Liver (tissue), 8 donors: ENCODE measurements at regions not wholly inside any gene's neighbourhood (a gene's known extent, or its start where the extent isn't known, plus 50 kb on each side); places are given as distances from the start of the nearest gene placed in this dataset.

Experiments used
- DNase-seq: peaks from one replicate; pipeline ENCODE4 v3.0.0-alpha.2; 2017; ENCODE audit warnings: low spot score
- H3K27ac ChIP-seq, 2 donors: one replicate each; pipeline ENCODE4 v1.7.0; 2013; ENCODE audit warnings: inconsistent platforms in 2 of 2, low read length in 2 of 2, control low read depth in 1 of 2, low read depth in 1 of 2, mild to moderate bottlenecking in 1 of 2
- H3K27me3 ChIP-seq, 4 donors: one replicate each; pipeline versions ENCODE4 v1.6.1 to v1.7.0; 2013; ENCODE audit warnings: low read length in 3 of 4, inconsistent platforms in 1 of 4, mild to moderate bottlenecking in 1 of 4, moderate library complexity in 1 of 4; ENCODE audit not compliant: control insufficient read depth in 4 of 4, insufficient read depth in 4 of 4
- H3K36me3 ChIP-seq, 4 donors: one replicate each; pipeline versions ENCODE4 v1.6.1 to v1.7.0; 2013; ENCODE audit warnings: low read length in 3 of 4, mild to moderate bottlenecking in 3 of 4, low read depth in 1 of 4, moderate library complexity in 1 of 4; ENCODE audit not compliant: control insufficient read depth in 4 of 4, insufficient read depth in 3 of 4
- H3K4me1 ChIP-seq, 4 donors: one replicate each; pipeline versions ENCODE4 v1.6.1 to v1.7.0; 2013; ENCODE audit warnings: low read length in 3 of 4, mild to moderate bottlenecking in 3 of 4, moderate library complexity in 1 of 4; ENCODE audit not compliant: control insufficient read depth in 4 of 4, insufficient read depth in 4 of 4
- H3K4me3 ChIP-seq, 3 donors: one replicate each; pipeline versions ENCODE4 v1.6.1 to v1.7.0; 2013; ENCODE audit warnings: low read length in 3 of 3, control low read depth in 1 of 3, low read depth in 1 of 3, mild to moderate bottlenecking in 1 of 3
- H3K9ac ChIP-seq, 2 donors: one replicate each; pipeline ENCODE4 v1.7.0; 2013; ENCODE audit warnings: low read length in 2 of 2, mild to moderate bottlenecking in 2 of 2, moderate library complexity in 2 of 2, control low read depth in 1 of 2, low read depth in 1 of 2
- H3K9me3 ChIP-seq, 4 donors: one replicate each; pipeline versions ENCODE4 v1.6.1 to v1.7.0; 2013; ENCODE audit warnings: low read length in 3 of 4; ENCODE audit not compliant: control insufficient read depth in 4 of 4
- ATF3 ChIP-seq: IDR thresholded peaks from 2 replicates; pipeline ENCODE4 v1.6.1; 2016; ENCODE audit warnings: antibody characterized with exemption
- CTCF ChIP-seq: fragments of 150-350 bp; IDR thresholded peaks from 2 replicates; pipeline ENCODE4 v1.5.1; 2017; ENCODE audit warnings: improper control_type of control experiment, low read depth, low read length; ENCODE audit not compliant: missing input control
- EGR1 ChIP-seq, 2 donors: IDR thresholded peaks; 2 replicates each; pipeline ENCODE4 v1.6.1; 2016 to 2018; ENCODE audit warnings: antibody characterized with exemption in 2 of 2, low read depth in 2 of 2
- FOXA1 ChIP-seq: IDR thresholded peaks from 2 replicates; pipeline ENCODE4 v1.6.1; 2016; ENCODE audit warnings: antibody characterized with exemption
- FOXA2 ChIP-seq: IDR thresholded peaks from 2 replicates; pipeline ENCODE4 v1.6.1; 2016; ENCODE audit warnings: antibody characterized with exemption
- GABPA ChIP-seq, 2 donors: IDR thresholded peaks in 1 of 2; conservative IDR thresholded peaks in 1 of 2; 2 replicates each; pipeline ENCODE4 v1.6.1; 2016; ENCODE audit warnings: antibody characterized with exemption in 2 of 2, mild to moderate bottlenecking in 1 of 2, moderate library complexity in 1 of 2
- HNF4A ChIP-seq, 2 donors: conservative IDR thresholded peaks; 2 replicates each; pipeline ENCODE4 v1.6.1; 2016; ENCODE audit warnings: antibody characterized with exemption in 2 of 2, mild to moderate bottlenecking in 2 of 2
- HNF4G ChIP-seq: IDR thresholded peaks from 2 replicates; pipeline ENCODE4 v1.6.1; 2016; ENCODE audit warnings: antibody characterized with exemption
- JUND ChIP-seq, 2 donors: IDR thresholded peaks; 2 replicates each; pipeline ENCODE4 v1.6.1; 2016; ENCODE audit warnings: antibody characterized with exemption in 2 of 2
- MAX ChIP-seq: IDR thresholded peaks from 2 replicates; pipeline ENCODE4 v1.6.1; 2016; ENCODE audit warnings: antibody characterized with exemption
- NR2F2 ChIP-seq: IDR thresholded peaks from 2 replicates; pipeline ENCODE4 v1.6.1; 2016; ENCODE audit warnings: antibody characterized with exemption
- RAD21 ChIP-seq, 2 donors: IDR thresholded peaks; 2 replicates each; pipeline ENCODE4 v1.6.1; 2016; ENCODE audit warnings: antibody characterized with exemption in 2 of 2, mild to moderate bottlenecking in 2 of 2
- REST ChIP-seq: IDR thresholded peaks from 2 replicates; pipeline ENCODE4 v1.6.1; 2016; ENCODE audit warnings: antibody characterized with exemption, mild to moderate bottlenecking
- RXRA ChIP-seq, 2 donors: IDR thresholded peaks; 2 replicates each; pipeline ENCODE4 v1.6.1; 2017 to 2018; ENCODE audit warnings: antibody characterized with exemption in 2 of 2, mild to moderate bottlenecking in 1 of 2
- SP1 ChIP-seq: IDR thresholded peaks from 2 replicates; pipeline ENCODE4 v1.6.1; 2018; ENCODE audit warnings: antibody characterized with exemption, mild to moderate bottlenecking
- TAF1 ChIP-seq: conservative IDR thresholded peaks from 2 replicates; pipeline ENCODE4 v1.6.1; 2016; ENCODE audit warnings: antibody characterized with exemption, mild to moderate bottlenecking
- YY1 ChIP-seq: IDR thresholded peaks from 2 replicates; pipeline ENCODE4 v1.6.1; 2016; ENCODE audit warnings: antibody characterized with exemption, mild to moderate bottlenecking
- ZBTB33 ChIP-seq: IDR thresholded peaks from 2 replicates; pipeline ENCODE4 v1.6.1; 2016; ENCODE audit warnings: antibody characterized with exemption
- WGBS: extraction: QIAGEN DNeasy Blood & Tissue Kit; methylation state at CpG from one replicate; pipeline ENCODE4 v1.1.7; 2013; 5-methylcytosine and 5-hydroxymethylcytosine counted together
- donor health status: healthy.
- donor health status: healthy.
- donor health status: healthy.
- donor health status: healthy.
- donor health status: healthy.

GRCh38 chr16:85321509-85322271 lies 209.4 kb upstream of the CIBAR2 start:
- no peak for DNase-seq
- H3K4me3 ChIP-seq: peak overlapping the region in 1 of 3 donors; percentile 18
- peak overlapping the region; percentile 33 to 53 for H3K27ac ChIP-seq
- H3K36me3 ChIP-seq: no peaks in the 10 kb centered on the region
- no peaks in the 10 kb centered on the region for H3K9me3 ChIP-seq
- TF ChIP-seq GABPA (IDR thresholded peaks at IDR 0.05 in 1 of 2, conservative IDR thresholded peaks at IDR 0.05 in 1 of 2): peak in 1 of 2 donors; percentile 36
- TF ChIP-seq EGR1 (IDR thresholded peaks at IDR 0.05; ENCODE audit: low read depth in 2 of 2): peak in 1 of 2 donors; percentile 77
- TF ChIP-seq FOXA1: peak; percentile 6
- TF ChIP-seq CTCF: peak; percentile 3
- no peak for TF ChIP-seq ATF3
- TF ChIP-seq ZBTB33: no peak
- TF ChIP-seq SP1: peak; percentile 92
- TF ChIP-seq HNF4G: peak; percentile 43
- peak; percentile 79 for TF ChIP-seq YY1
- TF ChIP-seq JUND (IDR thresholded peaks at IDR 0.05): peak; percentile 57 to 76
- TF ChIP-seq RXRA (IDR thresholded peaks at IDR 0.05): peak; percentile 92 to 95
- no peak for TF ChIP-seq MAX
- TF ChIP-seq REST: peak; percentile 40
- peak; percentile 83 to 89 for TF ChIP-seq HNF4A (conservative IDR thresholded peaks at IDR 0.05)
- no peak for TF ChIP-seq TAF1
- peak; percentile 51 for TF ChIP-seq FOXA2
- peak; percentile 36 to 57 for TF ChIP-seq RAD21 (IDR thresholded peaks at IDR 0.05)
- peak; percentile 95 for TF ChIP-seq NR2F2
- no peak overlapping the region for H3K9ac ChIP-seq
- WGBS: 18% methylated on average over 16 of the region's 16 CpGs
- no peaks in the 10 kb centered on the region for H3K27me3 ChIP-seq
- peaks cover 6 to 25% (median 14%) of the 10 kb centered on the region in 4 donors for H3K4me1 ChIP-seq
